ENCODE measurements at regions not wholly inside any gene's neighbourhood (a gene's known extent, or its start where the extent isn't known, plus 50 kb on each side); places are given as distances from the start of the nearest gene placed in this dataset.

DNA sequence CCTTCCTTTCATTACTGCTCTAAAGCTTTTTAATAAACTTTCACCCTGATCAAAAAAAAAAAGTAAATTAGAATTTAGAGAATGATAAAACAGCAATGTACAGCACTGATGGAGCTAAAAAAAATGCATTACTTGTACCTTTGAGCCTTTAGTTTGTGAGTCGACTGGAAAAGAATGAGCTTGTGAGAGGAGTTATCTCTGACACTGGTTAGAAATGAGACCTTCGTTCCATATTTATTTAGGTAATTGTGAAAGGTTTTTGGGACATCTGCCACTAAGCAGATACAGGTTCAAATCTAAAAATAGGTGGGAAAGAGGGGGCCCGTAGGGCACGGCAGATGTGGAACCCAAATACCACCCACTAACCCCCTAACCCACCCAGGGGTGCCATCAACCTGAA is 376.8 kb downstream of the ICE1 start:
- Histone ChIP-seq H3K79me1 (ENCODE audit: low read depth, low read length) (no peaks in the 10 kb centered on the region), H2BK120ac (replicated peaks; ENCODE audit: low read depth, low read length) (no peak overlapping the region), H3K4me1 (replicated peaks in 1 of 4; ENCODE audit: control insufficient read depth in 3 of 4, insufficient read depth in 4 of 4, low read length in 3 of 4) (no peaks in the 10 kb centered on the region), H4K5ac (ENCODE audit: insufficient read length, low read depth, low read length) (no peak overlapping the region), H3K36me3 (ENCODE audit: control insufficient read depth in 2 of 4, insufficient read depth in 4 of 4, low read length in 3 of 4) (no peaks in the 10 kb centered on the region), H2BK20ac (ENCODE audit: low read length) (no peak overlapping the region), H3K27ac (ENCODE audit: low read depth, low read length) (no peak overlapping the region), H3K9ac (replicated peaks in 1 of 4; ENCODE audit: extremely low read depth in 1 of 4, low read depth in 3 of 4, low read length in 3 of 4) (no peak overlapping the region), H3K18ac (ENCODE audit: extremely low read depth, low read length) (no peak overlapping the region), H3K4me2 (ENCODE audit: insufficient read depth in 1 of 2, low read depth in 2 of 2, low read length in 2 of 2) (no peak overlapping the region), H3K23me2 (ENCODE audit: low read depth, low read length) (no peaks in the 10 kb centered on the region), H3K4ac (replicated peaks; ENCODE audit: insufficient read length, low read depth, low read length) (no peak overlapping the region), H3K23ac (ENCODE audit: insufficient read length) (no peak overlapping the region), H3K14ac (ENCODE audit: insufficient read length) (no peak overlapping the region), H3K27me3 (replicated peaks in 1 of 4; ENCODE audit: control insufficient read depth in 3 of 4, extremely low read depth in 1 of 4, insufficient read depth in 3 of 4, low read length in 3 of 4) (no peaks in the 10 kb centered on the region), H2BK12ac (ENCODE audit: low read depth, low read length) (no peak overlapping the region), H3K79me2 (ENCODE audit: control insufficient read depth in 1 of 2, insufficient read depth in 2 of 2, low read length in 2 of 2) (no peaks in the 10 kb centered on the region), H2BK5ac (ENCODE audit: low read depth, low read length) (no peak overlapping the region), H2BK15ac (ENCODE audit: low read length) (no peak overlapping the region), H4K91ac (replicated peaks; ENCODE audit: insufficient read length, low read length) (no peak overlapping the region), H3K56ac (replicated peaks; ENCODE audit: insufficient read length, low read depth, low read length) (no peak overlapping the region), H4K8ac (ENCODE audit: extremely low read depth, insufficient read depth, low read length) (no peak overlapping the region), H2AK5ac (ENCODE audit: low read depth, low read length) (no peak overlapping the region), H3K4me3 (ENCODE audit: extremely low read depth in 1 of 4, insufficient read depth in 2 of 4, low read depth in 3 of 4, low read length in 4 of 4) (no peak overlapping the region), H2AFZ (ENCODE audit: low read length) (no peak overlapping the region), H4K20me1 (replicated peaks in 1 of 2; ENCODE audit: control insufficient read depth in 1 of 2, insufficient read depth in 2 of 2, low read length in 2 of 2) (no peaks in the 10 kb centered on the region), H3K9me3 (ENCODE audit: insufficient read depth in 2 of 2, low read depth in 1 of 2, low read length in 1 of 2) (no peaks in the 10 kb centered on the region)
- POLR2A ChIA-PET (ENCODE audit: partially characterized antibody), result interaction anchor here (0.6 kb wide), 1 partner anchor 55 kb away, joined by 3 read pairs; no protein-coding TSS in a partner anchor
- FAIRE-seq (no peak), DNase-seq (ENCODE audit: low read depth in 1 of 2, low spot score in 2 of 2) (no peak)
- CTCF ChIA-PET (ENCODE audit: partially characterized antibody), result interaction anchor here (0.7 to 1.9 kb wide), 2 partner anchors 14 to 23 kb away, joined by 4 to 5 read pairs; no protein-coding TSS in a partner anchor
- 93% methylated on average over 4 of the region's 4 CpGs; no CpG with 5 or more reads in 1 of the 2 experiments for WGBS, 2 experiments (ENCODE audit: extremely low coverage in 1 of 2, insufficient coverage in 1 of 2, insufficient read length in 1 of 2, insufficient replicate concordance in 2 of 2, low coverage in 1 of 2, low lambda C conversion rate in 2 of 2, missing lambda C conversion rate in 1 of 2)
- TF ChIP-seq, protein P1, sequence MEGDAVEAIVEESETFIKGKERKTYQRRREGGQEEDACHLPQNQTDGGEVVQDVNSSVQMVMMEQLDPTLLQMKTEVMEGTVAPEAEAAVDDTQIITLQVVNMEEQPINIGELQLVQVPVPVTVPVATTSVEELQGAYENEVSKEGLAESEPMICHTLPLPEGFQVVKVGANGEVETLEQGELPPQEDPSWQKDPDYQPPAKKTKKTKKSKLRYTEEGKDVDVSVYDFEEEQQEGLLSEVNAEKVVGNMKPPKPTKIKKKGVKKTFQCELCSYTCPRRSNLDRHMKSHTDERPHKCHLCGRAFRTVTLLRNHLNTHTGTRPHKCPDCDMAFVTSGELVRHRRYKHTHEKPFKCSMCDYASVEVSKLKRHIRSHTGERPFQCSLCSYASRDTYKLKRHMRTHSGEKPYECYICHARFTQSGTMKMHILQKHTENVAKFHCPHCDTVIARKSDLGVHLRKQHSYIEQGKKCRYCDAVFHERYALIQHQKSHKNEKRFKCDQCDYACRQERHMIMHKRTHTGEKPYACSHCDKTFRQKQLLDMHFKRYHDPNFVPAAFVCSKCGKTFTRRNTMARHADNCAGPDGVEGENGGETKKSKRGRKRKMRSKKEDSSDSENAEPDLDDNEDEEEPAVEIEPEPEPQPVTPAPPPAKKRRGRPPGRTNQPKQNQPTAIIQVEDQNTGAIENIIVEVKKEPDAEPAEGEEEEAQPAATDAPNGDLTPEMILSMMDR (IDR thresholded peaks at IDR 0.05; ENCODE audit: control extremely low read depth in 1 of 3, insufficient read depth in 1 of 3, low read depth in 1 of 3, low read length in 3 of 3), result no peak
- TF ChIP-seq HDAC6 (IDR thresholded peaks at IDR 0.05; ENCODE audit: low read depth, low read length) (no peak), PHF8 (conservative IDR thresholded peaks at IDR 0.05; ENCODE audit: low read depth, low read length) (no peak), SIN3A (conservative IDR thresholded peaks at IDR 0.05 in 1 of 2, IDR thresholded peaks at IDR 0.05 in 1 of 2; ENCODE audit: low read depth in 1 of 2, low read length in 2 of 2) (no peak), ZNF274 (IDR thresholded peaks at IDR 0.05; ENCODE audit: borderline replicate concordance, extremely low read depth, low read length) (no peak), SUZ12 (IDR thresholded peaks at IDR 0.05; ENCODE audit: low read length) (no peak), BRCA1 (IDR thresholded peaks at IDR 0.05; ENCODE audit: low read depth, low read length) (no peak), KDM4A (IDR thresholded peaks at IDR 0.05; ENCODE audit: low read depth, low read length, severe bottlenecking) (no peak), GABPA (IDR thresholded peaks at IDR 0.05; ENCODE audit: borderline replicate concordance, insufficient read depth, low read length) (no peak), CREB1 (IDR thresholded peaks at IDR 0.05) (no peak), CEBPB (IDR thresholded peaks at IDR 0.05; ENCODE audit: low read depth, low read length) (no peak), GTF2F1 (IDR thresholded peaks at IDR 0.05; ENCODE audit: borderline replicate concordance, low read depth, low read length) (no peak)

All from H1 (cell line).